Limb (tissue), 2 donors: ENCODE measurements at regions not wholly inside any gene's neighbourhood (a gene's known extent, or its start where the extent isn't known, plus 50 kb on each side); places are given as distances from the start of the nearest gene placed in this dataset.

ENCODE experiments used
- DNase-seq, 2 donors: peaks; one replicate each; pipeline ENCODE4 v3.0.0-alpha.2; 2016; ENCODE audit errors: extremely low spot score in 2 of 2

GRCh38 chr20:8935878-8936277 lies 133.0 kb upstream of the PLCB4 start:
- DNase-seq, result no peak

- DNase-seq, result no peak
Observed at GRCh38 chr20:8938532-8938931, 130.4 kb upstream of the PLCB4 start.

GRCh38 chr20:8940326-8940725 lies 128.6 kb upstream of the PLCB4 start:
- no peak for DNase-seq

- no peak for DNase-seq
Observed at GRCh38 chr20:8943631-8944030, 125.3 kb upstream of the PLCB4 start.

GRCh38 chr20:8946036-8946940 lies 122.6 kb upstream of the PLCB4 start:
- DNase-seq, result peak in 1 of 2 donors; percentile 70

GRCh38 chr20:8948442-8949020 lies 120.4 kb upstream of the PLCB4 start:
- no peak for DNase-seq

- no peak for DNase-seq
Observed at GRCh38 chr20:8951164-8951563, 117.7 kb upstream of the PLCB4 start.

GRCh38 chr20:8952721-8953120 lies 116.2 kb upstream of the PLCB4 start:
- DNase-seq, result no peak

- no peak for DNase-seq
Observed at GRCh38 chr20:8953300-8953699, 115.6 kb upstream of the PLCB4 start.

- no peak for DNase-seq
Observed at GRCh38 chr20:8960241-8960640, 108.6 kb upstream of the PLCB4 start.

- DNase-seq, result no peak
Observed at GRCh38 chr20:8963330-8963729, 105.6 kb upstream of the PLCB4 start.

- no peak for DNase-seq
Observed at GRCh38 chr20:8964959-8965562, 103.8 kb upstream of the PLCB4 start.

GRCh38 chr20:8967641-8968245 lies 101.1 kb upstream of the PLCB4 start:
- DNase-seq, result no peak

GRCh38 chr20:8969146-8969583 lies 99.7 kb upstream of the PLCB4 start:
- DNase-seq, result no peak

GRCh38 chr20:8971669-8972316 lies 97.1 kb upstream of the PLCB4 start:
- no peak for DNase-seq

GRCh38 chr20:8972963-8973705 lies 95.8 kb upstream of the PLCB4 start:
- DNase-seq, result no peak

- no peak for DNase-seq
Observed at GRCh38 chr20:8974009-8974708, 94.7 kb upstream of the PLCB4 start.

GRCh38 chr20:8981482-8981881 lies 87.4 kb upstream of the PLCB4 start:
- no peak for DNase-seq

- DNase-seq, result no peak
Observed at GRCh38 chr20:8983478-8984345, 85.2 kb upstream of the PLCB4 start.
